Mucosa of descending colon (tissue), 3 donors: ENCODE measurements at regions not wholly inside any gene's neighbourhood (a gene's known extent, or its start where the extent isn't known, plus 50 kb on each side); places are given as distances from the start of the nearest gene placed in this dataset.
"Not testable (repeated sequence)": the region's sequence is repeated elsewhere in the genome, so short reads cannot be mapped to it uniquely, and the experiment has no call there.

Experiments
- ATAC-seq: fragments of 200-7000 bp; cut with Tn5 transposase; one replicate; pipeline ENCODE4 v1.9.1; 2020; ENCODE audit warnings: mild to moderate bottlenecking, moderate library complexity
- DNase-seq, 3 donors: peaks; one replicate each; pipeline ENCODE4 v3.0.0-alpha.2; 2020
- H3K36me3 ChIP-seq: fragments of 200-600 bp; one replicate; pipeline ENCODE4 v1.8.0; 2021; ENCODE audit warnings: low read depth, mild to moderate bottlenecking
- H3K4me1 ChIP-seq: fragments of 200-600 bp; one replicate; pipeline ENCODE4 v1.8.0; 2021; ENCODE audit warnings: low read depth, mild to moderate bottlenecking
- H3K4me3 ChIP-seq: fragments of 200-600 bp; one replicate; pipeline ENCODE4 v1.8.0; 2021; ENCODE audit warnings: mild to moderate bottlenecking
- H3K9me3 ChIP-seq: fragments of 200-600 bp; one replicate; pipeline ENCODE4 v1.8.0; 2021; ENCODE audit warnings: mild to moderate bottlenecking
- intact Hi-C, 2 donors: fragments of 100-400 bp; cut with DNase I in 1 of 2; cut with micrococcal nuclease in 1 of 2; formaldehyde crosslinking; loops; one replicate each; pipeline versions ENCODE4 v1.11.0 to v1.11.1; 2022; cut with DNase I, micrococcal nuclease
- TF ChIP-seq, protein P1 (sequence below): fragments of 200-600 bp; IDR thresholded peaks from one replicate; pipeline ENCODE4 v1.8.0; 2022; ENCODE audit warnings: antibody characterized with exemption, mild to moderate bottlenecking
- donor health status: DM: no; HTN: no; CAD: no; lungs with moderate emphysema.
- donor health status: DM: no; HTN: no; CAD: no.
- donor health status: DM: no; HTN: yes; CAD: no.

DNA sequence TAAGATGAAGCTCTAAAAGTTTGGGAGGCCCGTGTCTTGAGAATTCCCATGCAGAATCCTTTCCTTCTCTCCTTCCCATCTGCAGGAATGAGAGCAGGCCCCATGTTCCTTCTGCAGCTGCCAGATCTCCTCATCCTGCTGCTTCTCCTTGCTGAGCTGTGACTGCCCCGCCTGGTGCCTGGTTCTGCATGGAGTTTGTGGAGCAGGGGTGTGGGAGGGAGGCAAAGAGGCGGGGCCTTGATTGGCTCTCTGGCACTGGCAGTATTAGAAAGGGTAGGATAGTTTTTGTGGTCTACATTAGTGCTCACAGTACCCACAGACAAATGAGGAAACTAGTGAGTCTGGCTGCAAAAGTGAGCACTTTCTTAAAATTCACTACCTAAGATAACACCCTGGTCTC is 91.1 kb upstream of the CLPB start:
- no peak for ATAC-seq
- TF ChIP-seq, protein P1, sequence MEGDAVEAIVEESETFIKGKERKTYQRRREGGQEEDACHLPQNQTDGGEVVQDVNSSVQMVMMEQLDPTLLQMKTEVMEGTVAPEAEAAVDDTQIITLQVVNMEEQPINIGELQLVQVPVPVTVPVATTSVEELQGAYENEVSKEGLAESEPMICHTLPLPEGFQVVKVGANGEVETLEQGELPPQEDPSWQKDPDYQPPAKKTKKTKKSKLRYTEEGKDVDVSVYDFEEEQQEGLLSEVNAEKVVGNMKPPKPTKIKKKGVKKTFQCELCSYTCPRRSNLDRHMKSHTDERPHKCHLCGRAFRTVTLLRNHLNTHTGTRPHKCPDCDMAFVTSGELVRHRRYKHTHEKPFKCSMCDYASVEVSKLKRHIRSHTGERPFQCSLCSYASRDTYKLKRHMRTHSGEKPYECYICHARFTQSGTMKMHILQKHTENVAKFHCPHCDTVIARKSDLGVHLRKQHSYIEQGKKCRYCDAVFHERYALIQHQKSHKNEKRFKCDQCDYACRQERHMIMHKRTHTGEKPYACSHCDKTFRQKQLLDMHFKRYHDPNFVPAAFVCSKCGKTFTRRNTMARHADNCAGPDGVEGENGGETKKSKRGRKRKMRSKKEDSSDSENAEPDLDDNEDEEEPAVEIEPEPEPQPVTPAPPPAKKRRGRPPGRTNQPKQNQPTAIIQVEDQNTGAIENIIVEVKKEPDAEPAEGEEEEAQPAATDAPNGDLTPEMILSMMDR, result no peak
- H3K9me3 ChIP-seq, result no peaks in the 10 kb centered on the region
- no peak overlapping the region for H3K4me3 ChIP-seq
- no peaks in the 10 kb centered on the region for H3K4me1 ChIP-seq
- intact Hi-C loops, result no loop called here
- no peak for DNase-seq
- no peaks in the 10 kb centered on the region for H3K36me3 ChIP-seq

- no peaks in the 10 kb centered on the region for H3K36me3 ChIP-seq
- intact Hi-C loops, result no loop called here
Measured at GRCh38 chr11:72524711-72525110, 90.4 kb upstream of the CLPB start.

DNA sequence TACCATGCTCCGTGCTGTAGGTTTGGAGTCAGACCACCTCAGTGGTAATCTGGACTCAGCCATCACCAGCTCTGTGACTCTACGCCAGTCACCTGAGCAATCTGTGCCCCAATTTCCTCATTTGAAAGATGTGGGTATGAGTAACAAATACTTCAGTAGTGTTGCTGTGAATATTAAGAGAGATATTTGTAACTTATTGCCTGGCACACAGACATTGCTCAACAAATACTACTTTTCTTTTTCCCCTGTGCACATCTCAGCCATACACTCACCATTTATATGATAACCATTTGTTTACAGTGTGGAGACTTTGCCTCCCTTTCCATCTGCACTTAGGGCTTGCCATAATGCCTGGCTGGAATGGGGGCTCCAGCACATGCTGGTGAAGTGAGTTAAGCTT is 89.7 kb upstream of the CLPB start:
- TF ChIP-seq, protein P1, result no peak
- H3K4me1 ChIP-seq, result no peaks in the 10 kb centered on the region
- intact Hi-C loops, result no loop called here
- H3K9me3 ChIP-seq, result no peaks in the 10 kb centered on the region
- no peak for DNase-seq
- no peaks in the 10 kb centered on the region for H3K36me3 ChIP-seq
- no peak overlapping the region for H3K4me3 ChIP-seq
- ATAC-seq, result no peak

More at GRCh38 chr11:72524711-72525110, 90.4 kb upstream of the CLPB start:
- Histone ChIP-seq H3K9me3 (no peaks in the 10 kb centered on the region), H3K4me1 (no peaks in the 10 kb centered on the region), H3K4me3 (no peak overlapping the region)
- ATAC-seq (no peak), DNase-seq (no peak)
- TF ChIP-seq, protein P1, result no peak

- TF ChIP-seq, protein P1, result no peak
- intact Hi-C loops, result no loop called here
- H3K36me3 ChIP-seq, result no peaks in the 10 kb centered on the region
- H3K9me3 ChIP-seq, result no peaks in the 10 kb centered on the region
- no peaks in the 10 kb centered on the region for H3K4me1 ChIP-seq
- ATAC-seq, result no peak
- no peak overlapping the region for H3K4me3 ChIP-seq
- DNase-seq, result no peak
Measured at GRCh38 chr11:72522186-72522585, 87.9 kb upstream of the CLPB start.

DNA sequence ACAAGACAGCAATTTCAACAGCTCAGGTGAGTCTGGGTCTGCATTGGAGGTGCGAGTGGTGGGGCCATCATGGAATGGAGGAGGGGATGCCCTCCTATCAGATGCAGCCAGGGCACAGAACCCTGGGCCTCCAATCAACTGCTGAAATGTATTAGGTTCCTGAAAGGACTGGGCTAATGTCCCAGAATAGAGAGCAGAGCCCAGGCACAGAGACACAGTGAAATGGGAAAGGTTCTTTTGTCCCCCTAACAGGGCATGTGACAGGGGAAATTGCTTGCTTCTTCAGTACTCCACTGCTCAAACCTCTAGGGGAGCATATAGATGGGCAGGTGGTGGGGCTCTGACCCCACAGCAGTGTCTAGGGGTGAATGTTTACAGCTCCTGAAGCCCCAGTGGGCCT is 87.3 kb upstream of the CLPB start:
- H3K4me3 ChIP-seq, result no peak overlapping the region
- no peaks in the 10 kb centered on the region for H3K36me3 ChIP-seq
- no peaks in the 10 kb centered on the region for H3K4me1 ChIP-seq
- H3K9me3 ChIP-seq, result no peaks in the 10 kb centered on the region
- DNase-seq, result no peak
- intact Hi-C loops, result no loop called here
- ATAC-seq, result no peak
- TF ChIP-seq, protein P1, result no peak

DNA sequence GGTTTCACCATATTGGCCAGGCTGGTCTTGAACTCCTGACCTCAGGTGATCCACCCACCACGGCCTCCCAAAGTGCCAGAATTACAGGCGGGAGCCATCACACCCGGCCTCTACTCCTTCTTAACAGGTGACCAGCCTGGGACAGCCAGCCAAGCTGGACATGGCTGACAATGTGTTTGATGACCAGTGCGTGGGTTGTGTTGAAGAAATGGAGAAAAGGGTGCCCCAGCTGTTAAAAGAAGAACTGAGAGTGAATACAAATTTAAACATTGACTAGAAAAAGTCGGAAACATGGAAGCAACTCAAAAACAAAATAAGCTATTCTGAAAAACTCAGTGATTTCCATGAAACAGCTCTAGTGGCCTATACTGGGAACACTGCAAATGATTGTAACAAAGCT is 86.5 kb upstream of the CLPB start:
- intact Hi-C loops, result no loop called here
- ATAC-seq, result no peak
- TF ChIP-seq, protein P1, result no peak

GRCh38 chr11:72519882-72520281 is 85.6 kb upstream of the CLPB start:
- H3K4me3 ChIP-seq, H3K36me3 ChIP-seq, intact Hi-C loops, H3K9me3 ChIP-seq, H3K4me1 ChIP-seq: not testable (repeated sequence)
- DNase-seq (peak in 1 of 3 donors; percentile 4), ATAC-seq (peak; percentile 49)

More for the DNA sequence above, 86.5 kb upstream of the CLPB start:
- H3K9me3 ChIP-seq, result no peaks in the 10 kb centered on the region
- H3K4me3 ChIP-seq, result no peak overlapping the region
- no peaks in the 10 kb centered on the region for H3K4me1 ChIP-seq
- no peaks in the 10 kb centered on the region for H3K36me3 ChIP-seq
- DNase-seq, result no peak
